GM12873 (cell line): ENCODE measurements at regions not wholly inside any gene's neighbourhood (a gene's known extent, or its start where the extent isn't known, plus 50 kb on each side); places are given as distances from the start of the nearest gene placed in this dataset.
A peak's percentile ranks its signal among the peaks of the same experiment; 100 is the strongest.

Experiments
- CTCF ChIP-seq: IDR thresholded peaks from 2 replicates; pipeline ENCODE4 v1.5.1; 2012; ENCODE audit warnings: low read depth, mild to moderate bottlenecking, moderate library complexity, low read length, control low read depth; ENCODE audit not compliant: insufficient read depth; ENCODE audit errors: missing control alignments

- no peak for TF ChIP-seq CTCF
Observed at GRCh38 chr9:85155352-85155751, 485.8 kb downstream of the NTRK2 start.

GRCh38 chr9:85151741-85152140 lies 482.2 kb downstream of the NTRK2 start:
- no peak for TF ChIP-seq CTCF

- TF ChIP-seq CTCF: no peak
Observed at GRCh38 chr9:85151162-85151561, 481.6 kb downstream of the NTRK2 start.

GRCh38 chr9:85147046-85147640 lies 477.6 kb downstream of the NTRK2 start:
- no peak for TF ChIP-seq CTCF

- TF ChIP-seq CTCF: peak; percentile 68
Observed at GRCh38 chr9:85142968-85143367, 473.4 kb downstream of the NTRK2 start.

- no peak for TF ChIP-seq CTCF
Observed at GRCh38 chr9:85142496-85142911, 473.0 kb downstream of the NTRK2 start.

- no peak for TF ChIP-seq CTCF
Observed at GRCh38 chr9:85137696-85138095, 468.2 kb downstream of the NTRK2 start.
